ENCODE measurements at regions not wholly inside any gene's neighbourhood (a gene's known extent, or its start where the extent isn't known, plus 50 kb on each side); places are given as distances from the start of the nearest gene placed in this dataset.

DNA sequence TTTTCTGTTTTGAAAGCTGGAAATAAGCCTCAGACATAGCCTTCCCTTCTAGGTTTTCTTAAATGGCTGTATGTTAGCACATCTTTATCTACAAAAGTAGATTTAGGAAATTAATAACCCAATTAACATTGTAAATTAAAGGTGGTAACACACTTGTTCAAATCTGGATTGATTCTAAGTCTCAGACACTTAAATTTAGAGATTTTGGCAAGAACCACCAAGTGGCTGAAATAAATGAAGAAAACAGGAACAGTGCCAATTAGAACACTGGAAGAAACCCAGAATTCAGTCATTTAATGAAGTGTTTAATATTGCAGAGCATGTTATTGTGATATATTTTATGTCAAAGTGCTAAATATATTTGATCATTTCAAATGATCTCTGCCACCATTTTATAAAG, 628.2 kb downstream of the USP25 start:
- Histone ChIP-seq H3K4me1 (ENCODE audit: insufficient read depth) (no peaks in the 10 kb centered on the region), H3F3A (replicated peaks; ENCODE audit: low read depth) (no peaks in the 10 kb centered on the region), H3K9me2 (ENCODE audit: insufficient read depth) (0 out of 2 replicates have a peak, but pooled peaks cover 3% of the 10 kb centered on the region), H4K20me1 (replicated peaks; ENCODE audit: insufficient read depth) (no peaks in the 10 kb centered on the region), H3K27ac (ENCODE audit: low read depth) (no peak overlapping the region), H3K79me2 (replicated peaks; ENCODE audit: insufficient read depth) (no peaks in the 10 kb centered on the region), H3K36me3 (ENCODE audit: insufficient read depth) (no peaks in the 10 kb centered on the region; the same call in 1 of the 2 replicates), H3K4me2 (no peak overlapping the region), H2AFZ (no peak overlapping the region), H3K4me3 (no peak overlapping the region), H3K27me3 (ENCODE audit: insufficient read depth) (no peaks in the 10 kb centered on the region)
- Mint-ChIP-seq H3K9me3 (peaks cover 5% of the 10 kb centered on the region; the same call in 2 of the 3 replicates), H3K36me3 (ENCODE audit: low read depth) (no peaks in the 10 kb centered on the region), H3K4me1 (no peaks in the 10 kb centered on the region), H3K27ac (no peak overlapping the region), H3K4me3 (no peak overlapping the region), H3K27me3 (ENCODE audit: insufficient read depth, low read depth, poor library complexity) (no peaks in the 10 kb centered on the region)
- TF ChIP-seq POLR2AphosphoS5 (IDR thresholded peaks at IDR 0.05; ENCODE audit: low read depth) (no peak), ZNF331 (CRISPR knock-in tag; IDR thresholded peaks at IDR 0.05; ENCODE audit: low read depth) (no peak), CREB1 (CRISPR knock-in tag; IDR thresholded peaks at IDR 0.05; ENCODE audit: low read depth) (no peak), EZH2 (IDR thresholded peaks at IDR 0.05; ENCODE audit: low read depth, unreplicated experiment) (no peak), NANOG (IDR thresholded peaks at IDR 0.05; ENCODE audit: borderline replicate concordance) (no peak), ZNF114 (CRISPR knock-in tag; IDR thresholded peaks at IDR 0.05) (no peak), ZNF462 (CRISPR knock-in tag; IDR thresholded peaks at IDR 0.05) (no peak), JUNB (IDR thresholded peaks at IDR 0.05; ENCODE audit: unreplicated experiment) (no peak), EZH2phosphoT487 (IDR thresholded peaks at IDR 0.05; ENCODE audit: unreplicated experiment) (no peak), STAT1 (IDR thresholded peaks at IDR 0.05; ENCODE audit: unreplicated experiment) (no peak)
- TF ChIP-seq, protein P1, sequence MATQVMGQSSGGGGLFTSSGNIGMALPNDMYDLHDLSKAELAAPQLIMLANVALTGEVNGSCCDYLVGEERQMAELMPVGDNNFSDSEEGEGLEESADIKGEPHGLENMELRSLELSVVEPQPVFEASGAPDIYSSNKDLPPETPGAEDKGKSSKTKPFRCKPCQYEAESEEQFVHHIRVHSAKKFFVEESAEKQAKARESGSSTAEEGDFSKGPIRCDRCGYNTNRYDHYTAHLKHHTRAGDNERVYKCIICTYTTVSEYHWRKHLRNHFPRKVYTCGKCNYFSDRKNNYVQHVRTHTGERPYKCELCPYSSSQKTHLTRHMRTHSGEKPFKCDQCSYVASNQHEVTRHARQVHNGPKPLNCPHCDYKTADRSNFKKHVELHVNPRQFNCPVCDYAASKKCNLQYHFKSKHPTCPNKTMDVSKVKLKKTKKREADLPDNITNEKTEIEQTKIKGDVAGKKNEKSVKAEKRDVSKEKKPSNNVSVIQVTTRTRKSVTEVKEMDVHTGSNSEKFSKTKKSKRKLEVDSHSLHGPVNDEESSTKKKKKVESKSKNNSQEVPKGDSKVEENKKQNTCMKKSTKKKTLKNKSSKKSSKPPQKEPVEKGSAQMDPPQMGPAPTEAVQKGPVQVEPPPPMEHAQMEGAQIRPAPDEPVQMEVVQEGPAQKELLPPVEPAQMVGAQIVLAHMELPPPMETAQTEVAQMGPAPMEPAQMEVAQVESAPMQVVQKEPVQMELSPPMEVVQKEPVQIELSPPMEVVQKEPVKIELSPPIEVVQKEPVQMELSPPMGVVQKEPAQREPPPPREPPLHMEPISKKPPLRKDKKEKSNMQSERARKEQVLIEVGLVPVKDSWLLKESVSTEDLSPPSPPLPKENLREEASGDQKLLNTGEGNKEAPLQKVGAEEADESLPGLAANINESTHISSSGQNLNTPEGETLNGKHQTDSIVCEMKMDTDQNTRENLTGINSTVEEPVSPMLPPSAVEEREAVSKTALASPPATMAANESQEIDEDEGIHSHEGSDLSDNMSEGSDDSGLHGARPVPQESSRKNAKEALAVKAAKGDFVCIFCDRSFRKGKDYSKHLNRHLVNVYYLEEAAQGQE (IDR thresholded peaks at IDR 0.05; ENCODE audit: unreplicated experiment) = no peak
- DNase-seq (ENCODE audit: low spot score) (no peak), ATAC-seq (no peak)

All from GM23338 (cell line).